G401.6 (cell line): ENCODE measurements at regions not wholly inside any gene's neighbourhood (a gene's known extent, or its start where the extent isn't known, plus 50 kb on each side); places are given as distances from the start of the nearest gene placed in this dataset.

Experiments used
- FAIRE-seq: peaks from 2 replicates; lab custom pipeline; 2012; peaks lifted over from hg19 to GRCh38; lab: Jason Lieb, UNC

- FAIRE-seq, result no peak
Measured at GRCh38 chr3:28905798-28906197, 375.1 kb upstream of the RBMS3 start.

- no peak for FAIRE-seq
Measured at GRCh38 chr3:28906561-28907310, 374.1 kb upstream of the RBMS3 start.

DNA sequence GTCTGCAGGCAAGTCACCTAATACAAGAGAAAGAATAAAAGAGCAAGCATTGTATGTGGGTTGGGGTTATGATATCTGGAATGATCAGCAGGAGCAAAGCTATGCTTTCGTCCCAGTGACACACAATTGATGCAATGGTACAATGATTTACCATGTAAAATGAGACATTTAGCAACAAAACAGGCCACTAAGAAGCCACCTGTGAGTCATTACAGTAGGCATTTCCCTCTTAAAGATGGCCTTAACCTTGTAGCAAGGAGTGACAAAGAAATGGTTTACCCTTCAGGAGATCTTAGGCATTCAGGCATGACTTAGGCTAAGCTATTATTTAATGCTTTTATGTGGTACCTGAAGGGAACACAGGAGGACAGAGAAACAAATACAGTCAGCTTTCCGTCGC, 373.3 kb upstream of the RBMS3 start:
- no peak for FAIRE-seq

GRCh38 chr3:28912120-28912885, 368.6 kb upstream of the RBMS3 start:
- FAIRE-seq, result no peak

GRCh38 chr3:28915741-28916500, 364.9 kb upstream of the RBMS3 start:
- FAIRE-seq, result no peak

DNA sequence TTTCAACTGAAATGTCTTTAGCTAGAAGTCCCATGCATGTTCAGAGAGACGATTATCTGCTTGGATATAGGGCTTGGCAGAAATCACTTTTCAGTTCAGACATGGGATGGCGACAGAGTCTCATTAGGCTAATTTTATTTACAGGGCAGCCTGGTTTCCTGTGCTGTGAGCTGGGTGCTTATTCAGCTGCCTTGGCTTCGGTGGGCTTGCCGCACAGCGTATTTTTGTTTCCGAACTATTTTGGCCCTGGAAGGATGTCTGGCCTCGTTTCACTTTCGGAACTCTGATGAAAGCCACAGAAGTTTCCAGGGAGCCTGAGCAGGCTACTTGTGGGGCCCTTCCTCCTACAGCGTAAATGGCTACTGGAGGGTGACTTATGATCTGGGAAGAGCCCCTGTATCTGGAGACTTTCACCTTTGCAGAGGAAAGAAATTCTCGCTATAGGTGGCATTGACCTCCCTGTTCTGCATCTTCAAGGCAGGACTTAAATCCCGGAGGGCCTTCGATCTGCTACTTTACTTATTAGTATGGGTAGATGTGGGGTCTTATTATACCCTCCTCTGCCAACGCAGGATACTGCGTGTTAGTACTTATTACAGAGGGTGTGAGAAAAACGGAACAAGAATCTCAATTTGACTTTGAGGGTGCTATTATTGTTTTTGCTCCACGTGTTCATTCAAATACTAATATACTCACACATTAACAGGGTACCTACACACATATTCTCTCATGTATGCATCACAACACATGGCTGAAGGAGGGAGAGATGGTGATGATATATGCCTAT, 364.0 kb upstream of the RBMS3 start:
- peak; percentile 58 for FAIRE-seq

- FAIRE-seq, result no peak
Measured at GRCh38 chr3:28917895-28918475, 362.9 kb upstream of the RBMS3 start.

DNA sequence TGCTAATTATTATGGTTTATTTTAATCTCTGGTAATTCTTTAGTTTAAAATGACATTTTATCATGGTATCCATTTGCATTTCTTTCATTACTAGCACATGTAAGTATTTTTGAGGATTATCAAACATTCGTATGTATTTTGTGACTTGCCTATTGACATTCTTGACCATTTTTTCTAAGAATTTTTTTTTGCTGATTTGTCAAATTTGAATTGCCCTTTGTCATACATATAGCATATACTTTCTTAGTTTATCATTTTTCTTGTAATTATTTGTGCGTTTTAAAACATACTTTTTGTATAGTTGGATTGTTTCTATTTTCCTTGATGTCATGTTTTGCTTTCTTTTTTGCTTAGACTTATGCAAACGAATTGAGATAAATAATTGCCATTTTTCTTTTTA, 358.5 kb upstream of the RBMS3 start:
- FAIRE-seq, result peak; percentile 52

DNA sequence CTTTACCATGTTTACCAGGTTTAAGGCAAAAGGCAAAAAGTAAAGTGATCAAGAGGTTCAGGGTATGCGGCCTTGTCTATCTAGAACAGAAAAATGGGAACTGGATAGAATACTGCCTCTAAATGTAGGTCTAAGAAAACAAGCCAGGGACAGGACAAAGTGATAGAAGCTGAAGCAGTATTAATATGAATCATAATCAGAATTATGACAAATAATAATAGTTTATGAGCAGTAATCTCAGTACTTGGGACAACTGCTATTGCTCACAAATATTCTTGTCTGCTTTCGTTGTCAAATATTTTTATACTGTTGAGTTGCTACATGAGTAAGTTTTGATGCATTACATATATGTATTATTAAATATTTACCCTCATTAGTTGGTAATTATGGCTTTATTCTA, 356.9 kb upstream of the RBMS3 start:
- no peak for FAIRE-seq

DNA sequence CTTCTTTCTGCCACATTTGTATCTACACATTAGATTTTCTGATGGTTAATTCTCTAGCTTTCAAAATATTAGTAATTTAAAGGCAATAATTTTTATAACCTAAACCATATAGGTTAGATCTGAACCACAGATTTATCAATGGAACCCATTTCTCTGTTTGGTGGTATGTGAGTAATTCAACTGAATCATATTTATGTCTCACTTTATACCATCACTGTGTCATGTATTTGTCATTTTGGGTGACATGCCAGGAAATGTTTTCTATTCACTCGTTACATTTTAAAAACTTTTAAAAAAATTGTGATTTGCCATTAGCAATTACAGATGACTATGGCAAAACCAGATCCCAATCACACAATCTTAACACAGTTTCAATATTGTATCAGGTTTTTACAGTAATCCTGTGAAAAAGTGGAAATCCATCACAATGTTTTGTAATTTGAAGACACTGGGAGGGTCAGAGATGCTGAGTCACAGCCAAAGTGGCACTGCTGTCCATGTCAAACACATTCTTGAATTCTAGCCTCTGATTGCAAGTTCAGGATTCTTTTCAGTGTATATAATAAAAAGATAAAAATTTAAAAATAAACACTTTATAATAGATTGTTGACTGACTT, 356.0 kb upstream of the RBMS3 start:
- FAIRE-seq, result no peak

DNA sequence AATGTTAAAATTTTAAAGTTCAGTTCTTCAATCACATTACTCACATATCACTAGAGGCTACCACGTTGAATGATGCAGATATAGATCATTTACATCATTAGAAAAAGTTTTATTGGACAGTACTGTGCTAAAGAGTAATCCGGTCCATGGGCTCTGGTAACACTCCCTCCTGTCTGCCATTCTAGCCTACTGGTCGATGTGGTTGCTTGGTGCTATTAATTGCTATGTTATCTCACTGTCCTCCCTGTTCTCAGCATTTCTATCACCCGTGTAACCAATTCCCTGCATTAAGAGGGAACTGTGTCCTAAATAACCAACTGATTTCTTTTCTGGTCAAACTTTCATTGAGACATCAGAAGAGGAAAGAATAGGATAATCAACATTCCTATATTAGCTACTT, 347.5 kb upstream of the RBMS3 start:
- FAIRE-seq, result no peak

DNA sequence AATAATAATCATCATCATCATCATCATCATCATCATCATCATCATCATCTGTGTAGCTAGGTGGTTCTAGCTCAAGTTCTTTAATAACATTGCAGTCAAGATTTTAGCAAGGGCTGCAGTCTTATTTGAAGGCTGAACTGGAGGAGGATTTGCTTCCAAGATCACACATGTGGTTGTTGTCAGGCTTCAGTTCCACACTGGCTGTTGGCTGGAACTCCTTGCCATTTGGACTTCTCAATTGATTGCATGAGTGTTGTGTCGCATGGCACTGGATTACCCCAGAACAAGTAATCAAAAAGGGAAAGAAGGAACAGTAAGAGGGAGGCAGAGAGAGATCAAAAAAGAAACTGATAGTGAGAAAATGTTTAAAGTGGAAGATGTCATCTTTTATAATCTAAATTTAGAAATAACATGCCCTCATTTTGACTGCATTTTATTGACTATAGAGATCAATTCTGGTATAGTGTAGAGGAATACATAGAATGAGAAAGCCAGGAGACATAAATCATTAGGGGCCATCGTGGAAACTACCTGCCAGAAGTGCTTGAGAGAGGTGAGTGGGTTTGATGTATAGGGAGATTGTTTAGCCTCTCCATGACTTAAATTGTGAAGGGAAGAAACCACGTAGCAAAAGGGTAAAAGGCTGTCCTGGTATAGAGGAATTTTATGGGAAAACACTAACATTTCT, 346.6 kb upstream of the RBMS3 start:
- FAIRE-seq, result no peak

DNA sequence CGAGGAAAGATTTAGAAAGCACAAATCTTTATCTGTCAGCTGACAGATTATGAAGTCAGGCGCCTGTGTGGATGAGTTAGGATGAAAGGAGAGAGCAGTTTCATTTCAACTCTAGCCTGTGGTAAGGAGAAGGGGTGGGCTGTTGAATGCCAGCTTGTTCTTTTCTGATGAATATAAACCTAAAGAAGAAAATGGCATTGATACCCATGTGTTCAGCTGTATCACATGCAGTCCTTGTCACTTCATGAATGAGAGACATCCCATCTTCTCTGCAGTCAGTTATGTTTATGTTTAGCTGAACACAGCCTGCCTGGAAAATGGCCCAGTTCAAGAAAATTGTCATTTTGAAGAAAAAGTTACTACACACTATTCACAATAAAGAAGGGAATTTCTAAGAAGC, 345.7 kb upstream of the RBMS3 start:
- no peak for FAIRE-seq

- no peak for FAIRE-seq
Measured at GRCh38 chr3:28936154-28936553, 344.7 kb upstream of the RBMS3 start.

- no peak for FAIRE-seq
Measured at GRCh38 chr3:28940530-28940929, 340.3 kb upstream of the RBMS3 start.

DNA sequence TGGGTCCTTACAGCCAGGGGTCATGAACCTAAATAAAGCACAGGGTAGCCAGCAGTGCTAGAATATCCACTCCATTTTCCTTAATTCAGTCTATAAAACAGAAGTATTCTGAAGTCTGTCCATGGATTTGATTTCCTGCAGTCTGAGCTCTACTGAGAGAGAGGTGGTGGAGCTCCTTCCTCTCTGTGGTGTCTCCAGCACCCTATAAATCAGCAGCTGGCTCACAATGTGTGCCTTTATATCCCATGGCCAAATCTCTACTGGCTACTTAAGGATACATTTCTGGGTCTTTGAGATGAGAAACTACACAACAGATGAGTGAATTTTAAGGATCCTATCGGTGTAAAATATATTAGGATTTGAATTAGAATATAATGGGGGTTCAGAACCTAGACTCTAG, 339.9 kb upstream of the RBMS3 start:
- no peak for FAIRE-seq

DNA sequence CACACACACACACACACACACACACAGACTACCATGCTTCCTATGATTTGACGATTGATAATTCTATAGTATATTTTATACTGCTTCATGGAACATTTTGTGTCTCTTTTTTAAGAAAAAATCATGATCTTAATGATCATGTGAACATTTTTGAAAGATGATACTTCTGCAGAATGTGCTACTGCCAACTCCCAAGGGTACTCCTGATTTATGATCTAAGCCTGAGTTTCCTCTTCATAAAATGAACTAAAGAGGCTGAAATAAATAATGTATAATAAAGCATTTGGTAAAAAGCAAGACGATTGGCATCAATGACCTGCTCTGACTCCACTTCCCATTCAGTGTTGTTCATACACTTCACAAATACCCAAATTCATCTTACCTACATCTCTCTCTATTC, 333.8 kb upstream of the RBMS3 start:
- no peak for FAIRE-seq

- no peak for FAIRE-seq
Measured at GRCh38 chr3:28947751-28948150, 333.1 kb upstream of the RBMS3 start.

DNA sequence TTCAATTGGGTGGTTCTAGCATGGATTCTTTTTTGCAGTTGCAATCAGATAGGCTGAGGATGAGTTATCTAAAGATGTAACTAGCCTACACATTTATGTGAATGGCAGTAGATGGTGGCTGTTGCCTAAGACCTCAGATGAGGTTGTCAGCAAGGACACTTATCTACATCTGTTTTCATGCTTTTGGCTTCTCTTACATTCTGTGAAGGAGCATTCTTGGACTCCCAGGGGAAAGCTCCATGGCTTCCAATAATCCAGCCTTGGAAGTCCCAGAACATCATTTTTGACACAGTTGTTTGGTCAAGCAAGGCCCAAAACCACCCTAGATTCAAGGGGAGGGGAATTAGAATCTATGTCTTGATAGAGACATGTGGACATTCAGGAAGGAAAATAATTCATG, 332.2 kb upstream of the RBMS3 start:
- no peak for FAIRE-seq

- FAIRE-seq, result no peak
Measured at GRCh38 chr3:28949580-28949979, 331.3 kb upstream of the RBMS3 start.

DNA sequence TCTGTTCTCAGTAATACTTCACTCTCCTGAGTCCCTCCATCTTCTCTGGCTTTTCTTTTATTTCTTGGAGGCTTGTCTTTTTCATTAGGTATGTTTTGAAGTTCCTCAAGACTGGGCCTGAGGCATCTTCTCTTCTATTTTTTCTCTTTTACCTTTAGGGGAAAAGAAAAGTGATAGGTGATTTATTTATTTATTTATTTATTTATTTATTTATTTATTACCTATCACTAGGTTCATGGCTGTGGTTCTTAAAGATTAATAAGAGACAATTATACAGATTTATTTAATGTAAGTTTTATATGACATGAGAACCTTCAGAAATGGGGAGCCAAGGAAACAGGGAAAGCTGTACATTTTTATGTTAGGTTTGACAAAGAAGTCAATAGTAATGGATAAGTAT, 330.3 kb upstream of the RBMS3 start:
- FAIRE-seq, result no peak
